H54 (cell line): ENCODE measurements at regions not wholly inside any gene's neighbourhood (a gene's known extent, or its start where the extent isn't known, plus 50 kb on each side); places are given as distances from the start of the nearest gene placed in this dataset.
A peak's percentile ranks its signal among the peaks of the same experiment; 100 is the strongest.
"Not testable (repeated sequence)": the region's sequence is repeated elsewhere in the genome, so short reads cannot be mapped to it uniquely, and the experiment has no call there.

Source experiments
- DNase-seq: peaks from one replicate; pipeline ENCODE4 v3.0.0; 2011; ENCODE audit warnings: low spot score, mixed read lengths; ENCODE audit not compliant: insufficient read length
- FAIRE-seq: peaks from 3 replicates; lab custom pipeline; 2011; peaks lifted over from hg19 to GRCh38; lab: Jason Lieb, UNC

GRCh38 chr16:21422824-21423223 is 144.7 kb upstream of the CRYM start:
- not testable (repeated sequence) for FAIRE-seq, DNase-seq

- not testable (repeated sequence) for DNase-seq, FAIRE-seq
Measured at GRCh38 chr16:21404699-21405098, 126.6 kb upstream of the CRYM start.

GRCh38 chr16:21397866-21398265 is 119.8 kb upstream of the CRYM start:
- not testable (repeated sequence) for FAIRE-seq

GRCh38 chr16:21396545-21396944 is 118.5 kb upstream of the CRYM start:
- FAIRE-seq, DNase-seq: not testable (repeated sequence)

More at GRCh38 chr16:21397866-21398265, 119.8 kb upstream of the CRYM start:
- not testable (repeated sequence) for DNase-seq

- DNase-seq, FAIRE-seq: not testable (repeated sequence)
Measured at GRCh38 chr16:21390634-21391033, 112.5 kb upstream of the CRYM start.

- not testable (repeated sequence) for DNase-seq, FAIRE-seq
Measured at GRCh38 chr16:21389860-21390259, 111.8 kb upstream of the CRYM start.

GRCh38 chr16:21387757-21388156 is 109.7 kb upstream of the CRYM start:
- not testable (repeated sequence) for DNase-seq, FAIRE-seq

GRCh38 chr16:21386201-21386915 is 108.3 kb upstream of the CRYM start:
- DNase-seq, FAIRE-seq: not testable (repeated sequence)

GRCh38 chr16:21383682-21384081 is 105.6 kb upstream of the CRYM start:
- not testable (repeated sequence) for FAIRE-seq, DNase-seq

- not testable (repeated sequence) for FAIRE-seq, DNase-seq
Measured at GRCh38 chr16:21379645-21380044, 101.6 kb upstream of the CRYM start.

GRCh38 chr16:21376196-21376899 is 98.3 kb upstream of the CRYM start:
- FAIRE-seq, DNase-seq: not testable (repeated sequence)

- FAIRE-seq, DNase-seq: not testable (repeated sequence)
Measured at GRCh38 chr16:21375334-21375733, 97.2 kb upstream of the CRYM start.

- FAIRE-seq, result not testable (repeated sequence)
Measured at GRCh38 chr16:21373454-21373853, 95.4 kb upstream of the CRYM start.

GRCh38 chr16:21372862-21373261 is 94.8 kb upstream of the CRYM start:
- not testable (repeated sequence) for FAIRE-seq

More at GRCh38 chr16:21373454-21373853, 95.4 kb upstream of the CRYM start:
- not testable (repeated sequence) for DNase-seq

GRCh38 chr16:21372162-21372835 is 94.2 kb upstream of the CRYM start:
- FAIRE-seq, result not testable (repeated sequence)

More at GRCh38 chr16:21372862-21373261, 94.8 kb upstream of the CRYM start:
- DNase-seq, result not testable (repeated sequence)

GRCh38 chr16:21370791-21371190 is 92.7 kb upstream of the CRYM start:
- peak; percentile 80 for FAIRE-seq
- DNase-seq, result not testable (repeated sequence)

More at GRCh38 chr16:21372162-21372835, 94.2 kb upstream of the CRYM start:
- DNase-seq, result not testable (repeated sequence)

- not testable (repeated sequence) for DNase-seq, FAIRE-seq
Measured at GRCh38 chr16:21368973-21369942, 91.2 kb upstream of the CRYM start.

GRCh38 chr16:21367733-21368421 is 89.8 kb upstream of the CRYM start:
- FAIRE-seq, DNase-seq: not testable (repeated sequence)
